VCaP (cell line): ENCODE measurements at regions not wholly inside any gene's neighbourhood (a gene's known extent, or its start where the extent isn't known, plus 50 kb on each side); places are given as distances from the start of the nearest gene placed in this dataset.
A peak's percentile ranks its signal among the peaks of the same experiment; 100 is the strongest.
"Not testable (repeated sequence)": the region's sequence is repeated elsewhere in the genome, so short reads cannot be mapped to it uniquely, and the experiment has no call there.

Experiments used
- H3K27ac ChIP-seq: fragments of 450-650 bp; 2 replicates; pipeline ENCODE4 v1.5.1; 2017
- TF ChIP-seq, protein P1 (sequence below): fragments of 450-650 bp; conservative IDR thresholded peaks from 2 replicates; pipeline ENCODE4 v1.5.1; 2017; ENCODE audit warnings: mild to moderate bottlenecking, moderate library complexity

DNA sequence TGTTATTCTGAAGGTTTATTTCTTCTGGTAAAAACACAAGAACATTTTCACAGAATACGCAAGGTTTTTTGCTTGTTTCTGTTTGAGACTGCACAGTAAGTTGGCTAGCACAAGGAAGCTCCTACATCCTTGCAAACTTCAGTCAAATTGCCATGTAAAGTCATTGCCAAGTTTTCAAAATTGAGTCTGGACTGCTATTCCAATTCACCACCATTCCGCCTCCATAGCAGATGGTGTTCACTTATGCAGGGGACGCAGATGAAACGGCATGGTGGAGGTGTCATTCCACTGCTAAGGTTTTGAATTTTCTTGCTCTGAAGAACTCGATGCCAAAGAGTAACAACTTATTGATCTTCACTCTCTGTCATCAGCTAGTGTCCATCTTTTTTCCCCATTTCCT lies 303.9 kb upstream of the SYT1 start:
- H3K27ac ChIP-seq, result no peak overlapping the region
- TF ChIP-seq, protein P1, sequence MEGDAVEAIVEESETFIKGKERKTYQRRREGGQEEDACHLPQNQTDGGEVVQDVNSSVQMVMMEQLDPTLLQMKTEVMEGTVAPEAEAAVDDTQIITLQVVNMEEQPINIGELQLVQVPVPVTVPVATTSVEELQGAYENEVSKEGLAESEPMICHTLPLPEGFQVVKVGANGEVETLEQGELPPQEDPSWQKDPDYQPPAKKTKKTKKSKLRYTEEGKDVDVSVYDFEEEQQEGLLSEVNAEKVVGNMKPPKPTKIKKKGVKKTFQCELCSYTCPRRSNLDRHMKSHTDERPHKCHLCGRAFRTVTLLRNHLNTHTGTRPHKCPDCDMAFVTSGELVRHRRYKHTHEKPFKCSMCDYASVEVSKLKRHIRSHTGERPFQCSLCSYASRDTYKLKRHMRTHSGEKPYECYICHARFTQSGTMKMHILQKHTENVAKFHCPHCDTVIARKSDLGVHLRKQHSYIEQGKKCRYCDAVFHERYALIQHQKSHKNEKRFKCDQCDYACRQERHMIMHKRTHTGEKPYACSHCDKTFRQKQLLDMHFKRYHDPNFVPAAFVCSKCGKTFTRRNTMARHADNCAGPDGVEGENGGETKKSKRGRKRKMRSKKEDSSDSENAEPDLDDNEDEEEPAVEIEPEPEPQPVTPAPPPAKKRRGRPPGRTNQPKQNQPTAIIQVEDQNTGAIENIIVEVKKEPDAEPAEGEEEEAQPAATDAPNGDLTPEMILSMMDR, result no peak

DNA sequence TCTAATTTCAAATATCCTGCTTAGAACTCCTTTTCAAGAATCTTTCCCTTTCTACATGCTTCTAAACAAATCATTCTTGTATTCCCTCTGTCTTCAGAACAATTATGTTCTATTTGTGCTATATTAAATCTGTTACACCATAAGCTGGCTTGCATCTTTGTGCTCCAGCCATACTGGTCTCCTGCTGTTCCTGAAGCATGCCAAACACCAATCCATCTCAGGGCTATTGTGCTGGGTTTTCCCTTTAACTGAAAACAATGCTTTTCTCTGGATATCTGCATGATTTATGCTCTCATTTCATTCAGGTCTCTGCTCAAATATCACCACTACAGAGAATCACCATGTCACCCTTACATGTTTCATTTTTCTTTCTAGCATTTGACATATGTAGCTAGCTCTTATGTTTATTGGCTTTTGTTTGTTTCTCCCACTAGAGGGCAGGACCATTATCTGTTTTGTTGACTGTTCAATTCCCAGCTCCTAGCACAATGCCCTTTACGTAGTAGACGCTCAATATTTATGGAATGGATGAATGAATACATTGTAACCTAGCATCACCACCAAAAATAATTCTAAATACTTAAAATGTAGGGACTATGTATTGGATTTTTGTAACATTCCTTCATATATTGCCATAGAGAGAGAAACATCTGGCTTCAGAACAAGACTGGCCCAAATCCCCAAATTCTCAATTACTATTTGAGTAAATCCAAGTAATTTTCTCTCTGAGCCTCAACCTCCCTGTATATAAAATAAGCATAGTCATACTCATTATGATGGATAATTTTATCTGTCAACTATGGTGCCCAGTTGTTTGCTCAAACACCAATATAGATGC lies 302.0 kb upstream of the SYT1 start:
- no peak overlapping the region for H3K27ac ChIP-seq
- TF ChIP-seq, protein P1, result peak; percentile 73

DNA sequence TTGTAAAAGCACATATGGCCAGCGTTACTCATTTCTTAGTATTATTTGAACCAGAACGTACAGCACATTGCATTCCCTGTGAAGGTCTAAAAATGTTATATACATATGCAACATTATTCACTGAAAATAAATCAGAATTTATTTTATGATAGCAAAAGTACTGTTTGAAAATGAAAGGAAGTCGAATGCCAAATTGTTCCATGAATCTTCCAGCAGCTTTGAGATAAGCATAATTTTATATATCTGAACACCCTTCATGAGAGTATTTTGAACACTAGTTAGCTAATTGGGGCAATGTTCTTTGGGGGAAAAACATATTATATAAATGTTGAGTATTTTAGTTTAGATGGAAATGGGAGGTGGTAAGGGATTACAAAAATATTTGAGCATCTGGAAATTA lies 300.7 kb upstream of the SYT1 start:
- no peak overlapping the region for H3K27ac ChIP-seq
- TF ChIP-seq, protein P1, result no peak

DNA sequence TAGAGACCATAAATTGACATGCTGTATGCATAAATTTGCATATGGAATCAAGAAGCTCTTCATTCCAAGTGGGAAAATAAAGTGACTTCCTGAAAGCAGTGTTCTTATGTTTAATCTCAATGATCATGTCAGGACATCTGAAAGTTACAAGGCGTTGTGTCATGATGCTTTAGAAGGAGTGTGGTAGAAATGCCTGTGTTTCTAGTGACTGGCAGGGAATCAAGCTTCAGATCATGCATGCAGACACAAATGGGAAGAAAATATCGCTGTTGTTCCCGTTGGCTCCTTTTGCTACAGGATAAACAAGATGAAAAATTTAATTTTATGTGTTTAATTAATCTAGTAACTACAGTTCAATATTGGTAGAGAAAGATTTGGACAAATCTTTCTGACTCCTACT lies 298.1 kb upstream of the SYT1 start:
- H3K27ac ChIP-seq, result no peak overlapping the region
- TF ChIP-seq, protein P1, result no peak

DNA sequence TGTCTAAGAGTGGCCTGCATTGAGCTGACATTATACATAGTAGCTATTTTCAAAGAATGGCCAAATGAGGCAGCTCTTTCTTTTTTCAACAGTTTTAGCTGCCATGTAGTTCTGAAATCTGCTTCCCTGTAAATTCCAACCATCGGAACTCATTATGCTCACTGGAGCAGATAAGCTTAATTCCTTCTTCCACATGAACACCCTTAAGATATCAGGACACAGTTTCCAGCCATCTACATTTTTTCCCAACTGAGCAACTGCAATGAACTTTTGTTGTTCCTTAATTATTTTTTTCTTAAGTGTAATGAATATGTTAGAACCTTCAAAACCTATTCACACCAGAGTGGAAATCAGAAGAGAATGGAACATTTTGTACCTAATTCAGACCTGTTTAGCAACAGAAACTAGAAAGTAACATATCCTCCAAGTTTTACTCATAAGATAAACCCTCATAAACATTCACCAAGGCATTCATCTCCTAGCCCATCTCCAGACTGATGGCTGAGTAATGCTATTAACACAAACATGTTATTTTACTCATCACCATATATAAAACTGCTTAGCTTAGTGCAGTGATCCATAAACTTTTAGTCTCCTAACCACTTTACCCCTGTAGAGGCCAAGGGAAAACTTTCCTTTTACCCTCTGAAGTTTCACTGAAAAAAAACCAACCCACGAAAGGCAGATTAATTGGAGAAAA lies 296.1 kb upstream of the SYT1 start:
- no peak overlapping the region for H3K27ac ChIP-seq
- TF ChIP-seq, protein P1, result no peak

DNA sequence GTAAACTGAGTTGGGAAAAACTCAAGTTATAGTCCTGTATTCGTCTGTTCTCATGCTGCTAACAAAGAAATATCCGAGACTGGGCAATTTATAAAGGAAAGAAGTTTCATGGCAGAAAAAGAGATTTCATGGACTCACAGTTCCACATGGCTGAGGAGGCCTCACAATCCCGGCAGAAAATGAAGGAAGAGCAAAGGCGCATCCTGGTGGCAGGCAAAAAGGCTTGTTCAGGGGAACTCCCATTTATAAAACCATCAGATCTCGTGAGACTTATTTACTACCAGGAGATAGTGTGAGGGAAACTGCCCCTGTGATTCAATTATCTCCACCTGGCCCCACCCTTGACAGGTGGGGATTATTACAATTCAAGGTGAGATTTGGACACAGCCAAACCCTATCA lies 292.6 kb upstream of the SYT1 start:
- no peak overlapping the region for H3K27ac ChIP-seq
- TF ChIP-seq, protein P1, result no peak; the same call in 1 of the 2 replicates

DNA sequence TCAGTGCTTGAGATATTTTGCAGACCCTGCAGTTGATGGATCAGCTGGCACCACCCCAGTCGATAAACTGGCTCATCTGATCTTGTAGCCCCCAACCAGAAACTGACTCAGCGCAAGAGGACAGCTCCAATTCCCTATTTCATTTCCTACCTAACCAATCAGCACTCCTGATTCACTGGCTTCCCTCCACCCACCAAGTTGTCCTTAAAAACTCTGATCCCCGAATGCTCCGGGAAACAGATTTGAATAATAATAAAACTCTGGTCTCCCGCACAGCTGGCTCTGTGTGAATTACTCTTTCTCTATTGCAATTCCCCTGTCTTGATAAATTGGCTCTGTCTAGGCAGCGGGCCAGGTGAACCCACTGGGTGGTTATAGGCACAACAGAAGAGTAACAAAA lies 289.4 kb upstream of the SYT1 start:
- not testable (repeated sequence) for H3K27ac ChIP-seq

DNA sequence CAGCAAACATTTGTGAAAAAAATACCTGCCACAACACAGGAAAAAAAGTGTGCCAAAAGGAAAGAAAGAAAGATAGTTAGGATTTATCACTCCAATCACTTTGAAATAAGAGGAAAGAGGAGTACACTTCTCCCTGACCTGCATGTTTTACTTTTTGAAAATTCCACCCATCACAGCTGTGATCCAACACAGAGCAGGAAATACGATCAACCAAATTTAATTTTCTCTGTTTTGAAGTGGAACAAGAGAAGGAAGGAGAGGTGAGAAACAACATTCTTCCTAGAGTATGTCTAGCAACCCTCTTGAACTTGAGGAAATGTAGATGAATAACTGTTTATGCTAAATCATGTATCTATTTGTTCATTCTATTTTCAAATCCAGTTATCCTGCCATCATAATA lies 284.7 kb upstream of the SYT1 start:
- no peak overlapping the region for H3K27ac ChIP-seq
- TF ChIP-seq, protein P1, result no peak
